ENCODE measurements at regions not wholly inside any gene's neighbourhood (a gene's known extent, or its start where the extent isn't known, plus 50 kb on each side); places are given as distances from the start of the nearest gene placed in this dataset.
"Not testable (repeated sequence)": the region's sequence is repeated elsewhere in the genome, so short reads cannot be mapped to it uniquely, and the experiment has no call there.

DNA sequence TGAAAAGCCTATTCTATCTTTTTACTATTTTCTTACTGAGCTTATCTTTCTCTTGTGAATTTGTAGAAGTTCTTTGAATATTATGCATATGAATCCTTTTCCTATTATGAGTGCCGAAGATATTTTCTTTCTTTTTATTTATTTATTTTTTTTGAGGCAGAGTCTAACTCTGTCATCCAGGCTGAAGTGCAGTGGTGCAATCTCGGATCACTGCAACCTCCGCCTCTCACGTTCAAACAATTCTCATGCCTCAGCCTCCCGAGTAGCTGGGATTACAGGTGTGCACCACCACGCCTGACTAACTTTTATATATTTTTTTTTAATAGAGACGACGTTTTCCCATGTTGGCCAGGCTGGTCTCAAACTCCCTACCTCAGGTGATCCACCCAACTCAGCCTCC lies 109.8 kb downstream of the RHOU start:
- Histone ChIP-seq H3K9ac (ENCODE audit: low read depth in 1 of 2, low read length in 2 of 2) (no peak overlapping the region), H3K9me3 (ENCODE audit: control insufficient read depth in 4 of 4, low read length in 3 of 4) (no peaks in the 10 kb centered on the region), H3K27me3 (ENCODE audit: control insufficient read depth in 4 of 4, insufficient read depth in 4 of 4, low read length in 3 of 4) (no peaks in the 10 kb centered on the region), H3K36me3 (ENCODE audit: control insufficient read depth in 4 of 4, insufficient read depth in 3 of 4, low read depth in 1 of 4, low read length in 3 of 4) (no peaks in the 10 kb centered on the region), H3K27ac (ENCODE audit: low read depth in 1 of 2, low read length in 2 of 2) (no peak overlapping the region), H3K4me1 (ENCODE audit: control insufficient read depth in 4 of 4, insufficient read depth in 4 of 4, low read length in 3 of 4) (peaks cover 3 to 7% (median 6%) of the 10 kb centered on the region in 4 donors), H3K4me3 (ENCODE audit: low read depth in 1 of 3, low read length in 3 of 3) (no peak overlapping the region)
- DNase-seq (ENCODE audit: low spot score), result no peak
- TF ChIP-seq, protein P1, sequence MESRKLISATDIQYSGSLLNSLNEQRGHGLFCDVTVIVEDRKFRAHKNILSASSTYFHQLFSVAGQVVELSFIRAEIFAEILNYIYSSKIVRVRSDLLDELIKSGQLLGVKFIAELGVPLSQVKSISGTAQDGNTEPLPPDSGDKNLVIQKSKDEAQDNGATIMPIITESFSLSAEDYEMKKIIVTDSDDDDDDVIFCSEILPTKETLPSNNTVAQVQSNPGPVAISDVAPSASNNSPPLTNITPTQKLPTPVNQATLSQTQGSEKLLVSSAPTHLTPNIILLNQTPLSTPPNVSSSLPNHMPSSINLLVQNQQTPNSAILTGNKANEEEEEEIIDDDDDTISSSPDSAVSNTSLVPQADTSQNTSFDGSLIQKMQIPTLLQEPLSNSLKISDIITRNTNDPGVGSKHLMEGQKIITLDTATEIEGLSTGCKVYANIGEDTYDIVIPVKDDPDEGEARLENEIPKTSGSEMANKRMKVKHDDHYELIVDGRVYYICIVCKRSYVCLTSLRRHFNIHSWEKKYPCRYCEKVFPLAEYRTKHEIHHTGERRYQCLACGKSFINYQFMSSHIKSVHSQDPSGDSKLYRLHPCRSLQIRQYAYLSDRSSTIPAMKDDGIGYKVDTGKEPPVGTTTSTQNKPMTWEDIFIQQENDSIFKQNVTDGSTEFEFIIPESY (IDR thresholded peaks at IDR 0.05), result no peak
- TF ChIP-seq NR2F2 (IDR thresholded peaks at IDR 0.05) (no peak), HNF4A (conservative IDR thresholded peaks at IDR 0.05) (no peak)
- 94% methylated on average over 8 of the region's 8 CpGs for WGBS

DNA sequence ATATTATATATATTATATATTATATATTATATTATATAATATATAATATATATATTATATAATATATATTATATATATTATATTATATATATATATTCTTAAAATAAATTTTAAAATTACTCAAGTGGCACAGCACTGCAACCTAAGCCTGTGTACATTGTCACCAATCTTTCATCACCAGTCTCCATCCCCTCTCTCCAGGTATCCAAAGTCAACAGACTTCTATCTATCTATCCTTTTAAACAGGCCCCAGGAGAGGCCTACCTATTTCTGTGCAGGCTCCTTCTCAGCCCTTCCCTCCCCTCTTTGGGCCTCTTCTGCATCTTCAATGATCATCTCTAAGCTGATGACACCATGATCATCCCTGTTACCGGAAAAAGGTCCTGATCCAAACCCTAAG lies 111.7 kb downstream of the RHOU start:
- Histone ChIP-seq H3K4me3 (ENCODE audit: low read depth in 1 of 3, low read length in 3 of 3) (no peak overlapping the region), H3K36me3 (ENCODE audit: control insufficient read depth in 4 of 4, insufficient read depth in 3 of 4, low read depth in 1 of 4, low read length in 3 of 4) (no peaks in the 10 kb centered on the region), H3K27me3 (ENCODE audit: control insufficient read depth in 4 of 4, insufficient read depth in 4 of 4, low read length in 3 of 4) (no peaks in the 10 kb centered on the region), H3K4me1 (ENCODE audit: control insufficient read depth in 4 of 4, insufficient read depth in 4 of 4, low read length in 3 of 4) (peaks cover 3 to 10% (median 6%) of the 10 kb centered on the region in 4 donors), H3K27ac (ENCODE audit: low read depth in 1 of 2, low read length in 2 of 2) (no peak overlapping the region), H3K9ac (ENCODE audit: low read depth in 1 of 2, low read length in 2 of 2) (no peak overlapping the region), H3K9me3 (ENCODE audit: control insufficient read depth in 4 of 4, low read length in 3 of 4) (no peaks in the 10 kb centered on the region)
- TF ChIP-seq RAD21 (IDR thresholded peaks at IDR 0.05) (no peak), SP1 (IDR thresholded peaks at IDR 0.05) (no peak), HNF4A (conservative IDR thresholded peaks at IDR 0.05) (no peak), FOXA2 (IDR thresholded peaks at IDR 0.05) (no peak), HNF4G (IDR thresholded peaks at IDR 0.05) (no peak), NR2F2 (IDR thresholded peaks at IDR 0.05) (no peak), EGR1 (IDR thresholded peaks at IDR 0.05; ENCODE audit: low read depth in 2 of 2) (no peak), JUND (IDR thresholded peaks at IDR 0.05) (no peak), TAF1 (conservative IDR thresholded peaks at IDR 0.05) (no peak), RXRA (IDR thresholded peaks at IDR 0.05) (no peak), FOXA1 (IDR thresholded peaks at IDR 0.05) (no peak)
- TF ChIP-seq, protein P2, sequence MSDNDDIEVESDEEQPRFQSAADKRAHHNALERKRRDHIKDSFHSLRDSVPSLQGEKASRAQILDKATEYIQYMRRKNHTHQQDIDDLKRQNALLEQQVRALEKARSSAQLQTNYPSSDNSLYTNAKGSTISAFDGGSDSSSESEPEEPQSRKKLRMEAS (IDR thresholded peaks at IDR 0.05), result no peak
- TF ChIP-seq, protein P3, sequence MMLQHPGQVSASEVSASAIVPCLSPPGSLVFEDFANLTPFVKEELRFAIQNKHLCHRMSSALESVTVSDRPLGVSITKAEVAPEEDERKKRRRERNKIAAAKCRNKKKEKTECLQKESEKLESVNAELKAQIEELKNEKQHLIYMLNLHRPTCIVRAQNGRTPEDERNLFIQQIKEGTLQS (IDR thresholded peaks at IDR 0.05), result no peak
- TF ChIP-seq, protein P4, sequence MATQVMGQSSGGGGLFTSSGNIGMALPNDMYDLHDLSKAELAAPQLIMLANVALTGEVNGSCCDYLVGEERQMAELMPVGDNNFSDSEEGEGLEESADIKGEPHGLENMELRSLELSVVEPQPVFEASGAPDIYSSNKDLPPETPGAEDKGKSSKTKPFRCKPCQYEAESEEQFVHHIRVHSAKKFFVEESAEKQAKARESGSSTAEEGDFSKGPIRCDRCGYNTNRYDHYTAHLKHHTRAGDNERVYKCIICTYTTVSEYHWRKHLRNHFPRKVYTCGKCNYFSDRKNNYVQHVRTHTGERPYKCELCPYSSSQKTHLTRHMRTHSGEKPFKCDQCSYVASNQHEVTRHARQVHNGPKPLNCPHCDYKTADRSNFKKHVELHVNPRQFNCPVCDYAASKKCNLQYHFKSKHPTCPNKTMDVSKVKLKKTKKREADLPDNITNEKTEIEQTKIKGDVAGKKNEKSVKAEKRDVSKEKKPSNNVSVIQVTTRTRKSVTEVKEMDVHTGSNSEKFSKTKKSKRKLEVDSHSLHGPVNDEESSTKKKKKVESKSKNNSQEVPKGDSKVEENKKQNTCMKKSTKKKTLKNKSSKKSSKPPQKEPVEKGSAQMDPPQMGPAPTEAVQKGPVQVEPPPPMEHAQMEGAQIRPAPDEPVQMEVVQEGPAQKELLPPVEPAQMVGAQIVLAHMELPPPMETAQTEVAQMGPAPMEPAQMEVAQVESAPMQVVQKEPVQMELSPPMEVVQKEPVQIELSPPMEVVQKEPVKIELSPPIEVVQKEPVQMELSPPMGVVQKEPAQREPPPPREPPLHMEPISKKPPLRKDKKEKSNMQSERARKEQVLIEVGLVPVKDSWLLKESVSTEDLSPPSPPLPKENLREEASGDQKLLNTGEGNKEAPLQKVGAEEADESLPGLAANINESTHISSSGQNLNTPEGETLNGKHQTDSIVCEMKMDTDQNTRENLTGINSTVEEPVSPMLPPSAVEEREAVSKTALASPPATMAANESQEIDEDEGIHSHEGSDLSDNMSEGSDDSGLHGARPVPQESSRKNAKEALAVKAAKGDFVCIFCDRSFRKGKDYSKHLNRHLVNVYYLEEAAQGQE (IDR thresholded peaks at IDR 0.05), result no peak
- no peak for DNase-seq (ENCODE audit: low spot score)
- 100% methylated on average over 1 of the region's 1 CpG for WGBS

DNA sequence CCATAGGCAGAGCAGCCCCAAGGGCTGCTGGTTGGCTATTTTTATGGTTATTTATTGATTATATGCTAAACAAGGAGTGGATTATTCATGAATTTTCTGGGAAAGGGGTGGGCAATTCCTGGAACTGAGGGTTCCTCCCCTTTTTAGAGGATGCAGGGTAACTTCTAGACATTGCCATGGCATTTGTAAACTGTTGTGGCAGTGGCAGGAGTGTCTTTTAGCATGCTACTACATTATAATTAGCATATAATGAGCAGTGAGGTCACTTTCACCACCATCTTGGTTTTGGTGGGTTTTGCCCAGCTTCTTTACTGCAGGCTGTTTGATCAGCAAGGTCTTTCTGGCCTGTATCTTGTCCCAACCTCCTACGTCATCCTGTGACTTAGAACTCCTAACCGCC lies 112.2 kb downstream of the RHOU start:
- not testable (repeated sequence) for H3K27me3 ChIP-seq (ENCODE audit: control insufficient read depth in 4 of 4, insufficient read depth in 4 of 4, low read length in 3 of 4); H3K4me1 ChIP-seq (ENCODE audit: control insufficient read depth in 4 of 4, insufficient read depth in 4 of 4, low read length in 3 of 4); H3K9me3 ChIP-seq (ENCODE audit: control insufficient read depth in 4 of 4, low read length in 3 of 4); H3K36me3 ChIP-seq (ENCODE audit: control insufficient read depth in 4 of 4, insufficient read depth in 3 of 4, low read depth in 1 of 4, low read length in 3 of 4); H3K9ac ChIP-seq (ENCODE audit: low read depth in 1 of 2, low read length in 2 of 2); DNase-seq (ENCODE audit: low spot score); H3K4me3 ChIP-seq (ENCODE audit: low read depth in 1 of 3, low read length in 3 of 3); H3K27ac ChIP-seq (ENCODE audit: low read depth in 1 of 2, low read length in 2 of 2)
- WGBS, result 97% methylated on average over 2 of the region's 2 CpGs

Data from liver (tissue), 7 donors.